PC-3 (cell line): ENCODE measurements at regions not wholly inside any gene's neighbourhood (a gene's known extent, or its start where the extent isn't known, plus 50 kb on each side); places are given as distances from the start of the nearest gene placed in this dataset.

Source experiments
- EZH2 ChIP-seq: fragments of 300-600 bp; sonication (generic); IDR thresholded peaks from one replicate; pipeline ENCODE4 v1.6.1; 2017; ENCODE audit warnings: antibody characterized with exemption, mild to moderate bottlenecking, low read length; ENCODE audit not compliant: unreplicated experiment
- TF ChIP-seq, protein P1 (sequence below): fragments of 300-600 bp; sonication (generic); conservative IDR thresholded peaks from 2 replicates; pipeline ENCODE4 v1.5.1; 2017; ENCODE audit warnings: antibody characterized with exemption, low read depth, mild to moderate bottlenecking, low read length

DNA sequence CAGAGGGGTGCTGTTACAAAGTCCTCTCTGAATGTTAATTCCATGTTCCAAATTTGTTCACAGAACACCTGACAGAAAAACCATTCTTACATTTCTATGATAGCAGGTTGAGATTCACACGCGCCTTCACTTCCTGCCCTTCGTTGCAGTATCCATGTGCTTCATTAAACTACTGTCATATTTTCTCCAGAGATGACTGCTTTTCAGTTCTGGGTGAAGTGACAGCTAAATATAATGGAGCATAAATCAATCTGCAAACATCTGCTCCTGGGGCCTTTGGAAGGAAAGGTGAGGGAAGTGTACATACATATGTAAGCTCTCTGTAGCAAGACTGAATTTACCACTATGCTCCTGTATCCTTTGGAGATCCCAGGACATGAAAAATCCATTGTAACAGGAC is 750.2 kb downstream of the HDGFL1 start:
- TF ChIP-seq, protein P1, sequence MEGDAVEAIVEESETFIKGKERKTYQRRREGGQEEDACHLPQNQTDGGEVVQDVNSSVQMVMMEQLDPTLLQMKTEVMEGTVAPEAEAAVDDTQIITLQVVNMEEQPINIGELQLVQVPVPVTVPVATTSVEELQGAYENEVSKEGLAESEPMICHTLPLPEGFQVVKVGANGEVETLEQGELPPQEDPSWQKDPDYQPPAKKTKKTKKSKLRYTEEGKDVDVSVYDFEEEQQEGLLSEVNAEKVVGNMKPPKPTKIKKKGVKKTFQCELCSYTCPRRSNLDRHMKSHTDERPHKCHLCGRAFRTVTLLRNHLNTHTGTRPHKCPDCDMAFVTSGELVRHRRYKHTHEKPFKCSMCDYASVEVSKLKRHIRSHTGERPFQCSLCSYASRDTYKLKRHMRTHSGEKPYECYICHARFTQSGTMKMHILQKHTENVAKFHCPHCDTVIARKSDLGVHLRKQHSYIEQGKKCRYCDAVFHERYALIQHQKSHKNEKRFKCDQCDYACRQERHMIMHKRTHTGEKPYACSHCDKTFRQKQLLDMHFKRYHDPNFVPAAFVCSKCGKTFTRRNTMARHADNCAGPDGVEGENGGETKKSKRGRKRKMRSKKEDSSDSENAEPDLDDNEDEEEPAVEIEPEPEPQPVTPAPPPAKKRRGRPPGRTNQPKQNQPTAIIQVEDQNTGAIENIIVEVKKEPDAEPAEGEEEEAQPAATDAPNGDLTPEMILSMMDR: no peak
- TF ChIP-seq EZH2: no peak
